HepG2 (cell line): ENCODE measurements at regions not wholly inside any gene's neighbourhood (a gene's known extent, or its start where the extent isn't known, plus 50 kb on each side); places are given as distances from the start of the nearest gene placed in this dataset.

ENCODE experiments used
- ATRX ChIP-seq: sonication (generic); formaldehyde crosslinking; IDR thresholded peaks from 2 replicates; pipeline ENCODE4 v1.4.0; 2020; ENCODE audit warnings: missing genetic modification reagents, borderline replicate concordance
- KIAA2018 ChIP-seq: sonication (generic); formaldehyde crosslinking; IDR thresholded peaks from 2 replicates; pipeline ENCODE4 v1.5.0; 2020; ENCODE audit warnings: mild to moderate bottlenecking, missing genetic modification reagents, borderline replicate concordance
- MNT ChIP-seq: fragments of 450-650 bp; IDR thresholded peaks from 2 replicates; pipeline ENCODE4 v1.6.1; 2016
- NR2F1 ChIP-seq, 2 experiments: fragments of 450-650 bp in 1 of 2; formaldehyde crosslinking in 1 of 2; IDR thresholded peaks; 2 replicates each; pipeline versions ENCODE4 v1.5.0 to v1.6.1; 2016 to 2020; ENCODE audit warnings: mild to moderate bottlenecking in 1 of 2, missing compliant biosample characterization in 1 of 2, missing genetic modification reagents in 1 of 2, moderate library complexity in 1 of 2
- SETDB1 ChIP-seq: sonication (generic); formaldehyde crosslinking; IDR thresholded peaks from 2 replicates; pipeline ENCODE4 v1.5.1; 2020; ENCODE audit warnings: missing genetic modification reagents, mild to moderate bottlenecking, borderline replicate concordance
- SIN3B ChIP-seq: fragments of 150-350 bp; IDR thresholded peaks from 2 replicates; pipeline ENCODE4 v1.6.1; 2014; ENCODE audit warnings: low read length

- TF ChIP-seq MNT (no peak), ATRX (CRISPR knock-in tag) (no peak), NR2F1 (CRISPR knock-in tag; IDR thresholded peaks at IDR 0.05) (no peak), SIN3B (no peak), KIAA2018 (CRISPR knock-in tag) (no peak), SETDB1 (CRISPR knock-in tag) (no peak)
Observed at GRCh38 chr12:111185206-111185888, 183.5 kb downstream of the PHETA1 start (continued).
